ENCODE measurements at regions not wholly inside any gene's neighbourhood (a gene's known extent, or its start where the extent isn't known, plus 50 kb on each side); places are given as distances from the start of the nearest gene placed in this dataset.

GRCh38 chr2:198483051-198483450 lies 678.7 kb downstream of the PLCL1 start:
- DNase-seq (ENCODE audit: low read depth) = no peak
- TF ChIP-seq CTCF (IDR thresholded peaks at IDR 0.05; ENCODE audit: insufficient read depth, low read depth, low read length, missing control alignments) = no peak
- no peak overlapping the region for H3K4me3 ChIP-seq (ENCODE audit: low read length)

- H3K4me3 ChIP-seq (ENCODE audit: low read length) = no peak overlapping the region
- no peak for TF ChIP-seq CTCF (IDR thresholded peaks at IDR 0.05; ENCODE audit: insufficient read depth, low read depth, low read length, missing control alignments)
- DNase-seq (ENCODE audit: low read depth) = no peak
Measured at GRCh38 chr2:198479065-198479464, 674.7 kb downstream of the PLCL1 start.

GRCh38 chr2:198478361-198478760 lies 674.0 kb downstream of the PLCL1 start:
- TF ChIP-seq CTCF (IDR thresholded peaks at IDR 0.05; ENCODE audit: insufficient read depth, low read depth, low read length, missing control alignments) = no peak
- no peak for DNase-seq (ENCODE audit: low read depth)
- H3K4me3 ChIP-seq (ENCODE audit: low read length) = no peak overlapping the region

GRCh38 chr2:198476007-198476406 lies 671.6 kb downstream of the PLCL1 start:
- no peak overlapping the region for H3K4me3 ChIP-seq (ENCODE audit: low read length)
- DNase-seq (ENCODE audit: low read depth) = no peak
- no peak for TF ChIP-seq CTCF (IDR thresholded peaks at IDR 0.05; ENCODE audit: insufficient read depth, low read depth, low read length, missing control alignments)

- DNase-seq (ENCODE audit: low read depth) = peak; percentile 16
- peak; percentile 34 for TF ChIP-seq CTCF (IDR thresholded peaks at IDR 0.05; ENCODE audit: insufficient read depth, low read depth, low read length, missing control alignments)
- H3K4me3 ChIP-seq (ENCODE audit: low read length) = no peak overlapping the region
Measured at GRCh38 chr2:198471291-198471690, 666.9 kb downstream of the PLCL1 start.

GRCh38 chr2:198468136-198468535 lies 663.7 kb downstream of the PLCL1 start:
- no peak for DNase-seq (ENCODE audit: low read depth)
- no peak for TF ChIP-seq CTCF (IDR thresholded peaks at IDR 0.05; ENCODE audit: insufficient read depth, low read depth, low read length, missing control alignments)
- H3K4me3 ChIP-seq (ENCODE audit: low read length) = no peak overlapping the region

- H3K4me3 ChIP-seq (ENCODE audit: low read length) = no peak overlapping the region
- no peak for DNase-seq (ENCODE audit: low read depth)
- TF ChIP-seq CTCF (IDR thresholded peaks at IDR 0.05; ENCODE audit: insufficient read depth, low read depth, low read length, missing control alignments) = no peak
Measured at GRCh38 chr2:198465970-198466369, 661.6 kb downstream of the PLCL1 start.
